GM10847 (cell line): ENCODE measurements at regions not wholly inside any gene's neighbourhood (a gene's known extent, or its start where the extent isn't known, plus 50 kb on each side); places are given as distances from the start of the nearest gene placed in this dataset.

ENCODE experiments used
- POLR2A ChIP-seq: IDR thresholded peaks from 2 replicates; pipeline ENCODE4 v1.6.1; 2011; ENCODE audit not compliant: insufficient read length; ENCODE audit errors: extremely low read depth

- no peak for TF ChIP-seq POLR2A
These were observed 67.3 kb downstream of the GLI2 start for GRCh38 chr2:120802867-120803484.

DNA sequence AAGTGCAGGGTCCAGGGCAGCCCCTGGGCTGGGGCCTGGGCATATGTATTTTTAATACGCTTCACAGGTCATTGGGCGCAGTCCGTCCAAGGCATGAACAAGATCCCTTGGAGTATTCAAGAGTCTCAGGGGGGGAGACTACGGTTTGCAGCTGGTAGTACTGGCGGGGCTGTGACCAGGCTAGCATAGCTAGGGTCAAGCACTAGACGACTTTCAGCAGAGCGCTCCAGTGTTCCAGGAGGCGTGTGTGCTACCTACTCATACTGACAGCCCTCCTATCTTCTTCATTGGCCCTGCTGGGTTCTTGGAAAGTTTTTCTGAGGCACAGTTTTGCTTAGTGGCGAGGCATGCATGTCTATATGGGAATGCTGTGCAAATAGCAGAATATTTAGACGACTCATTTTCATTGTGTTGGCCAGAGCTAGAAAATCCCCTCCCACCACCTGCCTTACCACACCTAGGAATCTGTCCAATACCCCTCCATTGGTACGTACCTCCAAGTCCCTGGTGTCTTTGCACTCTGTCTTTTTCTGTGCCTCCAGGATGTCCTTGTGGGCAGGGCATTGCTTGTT, 68.2 kb downstream of the GLI2 start:
- TF ChIP-seq POLR2A: no peak

DNA sequence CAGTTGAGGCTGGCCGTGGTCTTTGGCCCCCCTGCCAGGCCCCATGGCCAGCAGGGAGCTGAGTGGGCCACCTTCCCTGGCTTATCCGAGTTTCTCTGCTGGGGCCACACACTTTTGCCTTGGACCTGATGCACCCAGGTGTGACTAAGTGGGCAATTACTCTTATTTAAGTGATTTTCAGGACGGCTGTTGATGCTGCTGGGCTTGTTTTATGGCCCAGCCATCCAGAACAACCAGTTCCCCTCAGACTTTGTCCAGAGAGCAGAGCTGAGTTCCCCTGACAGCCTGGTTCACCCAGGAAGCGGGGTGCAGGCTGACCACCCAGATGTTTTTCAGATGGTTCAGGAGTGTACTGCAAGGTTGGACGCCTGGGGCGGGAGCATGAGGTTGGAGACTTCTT, 68.8 kb downstream of the GLI2 start:
- no peak for TF ChIP-seq POLR2A

- no peak for TF ChIP-seq POLR2A
These were observed 69.3 kb downstream of the GLI2 start for GRCh38 chr2:120805011-120805410.

GRCh38 chr2:120805602-120806001, 69.9 kb downstream of the GLI2 start:
- no peak for TF ChIP-seq POLR2A

GRCh38 chr2:120807751-120808150, 72.1 kb downstream of the GLI2 start:
- TF ChIP-seq POLR2A: no peak

DNA sequence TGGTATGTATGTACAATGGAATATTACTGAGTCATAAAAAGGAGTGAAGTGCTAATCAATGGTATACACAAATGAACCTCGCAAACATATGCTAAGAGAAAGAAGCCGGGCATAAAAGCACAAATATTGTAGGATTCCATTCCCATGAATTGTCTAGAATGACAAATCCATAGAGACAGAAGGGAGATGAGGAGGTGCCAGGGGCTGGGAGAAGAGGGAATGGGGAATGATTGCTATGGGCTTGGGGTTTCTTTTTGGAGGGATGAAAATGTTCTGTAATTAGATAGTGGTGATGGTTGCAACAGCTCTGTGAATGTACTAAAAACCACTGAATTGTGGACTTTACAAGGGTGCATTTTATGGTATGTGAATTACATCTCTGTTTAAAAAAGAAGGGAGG, 73.5 kb downstream of the GLI2 start:
- no peak for TF ChIP-seq POLR2A

DNA sequence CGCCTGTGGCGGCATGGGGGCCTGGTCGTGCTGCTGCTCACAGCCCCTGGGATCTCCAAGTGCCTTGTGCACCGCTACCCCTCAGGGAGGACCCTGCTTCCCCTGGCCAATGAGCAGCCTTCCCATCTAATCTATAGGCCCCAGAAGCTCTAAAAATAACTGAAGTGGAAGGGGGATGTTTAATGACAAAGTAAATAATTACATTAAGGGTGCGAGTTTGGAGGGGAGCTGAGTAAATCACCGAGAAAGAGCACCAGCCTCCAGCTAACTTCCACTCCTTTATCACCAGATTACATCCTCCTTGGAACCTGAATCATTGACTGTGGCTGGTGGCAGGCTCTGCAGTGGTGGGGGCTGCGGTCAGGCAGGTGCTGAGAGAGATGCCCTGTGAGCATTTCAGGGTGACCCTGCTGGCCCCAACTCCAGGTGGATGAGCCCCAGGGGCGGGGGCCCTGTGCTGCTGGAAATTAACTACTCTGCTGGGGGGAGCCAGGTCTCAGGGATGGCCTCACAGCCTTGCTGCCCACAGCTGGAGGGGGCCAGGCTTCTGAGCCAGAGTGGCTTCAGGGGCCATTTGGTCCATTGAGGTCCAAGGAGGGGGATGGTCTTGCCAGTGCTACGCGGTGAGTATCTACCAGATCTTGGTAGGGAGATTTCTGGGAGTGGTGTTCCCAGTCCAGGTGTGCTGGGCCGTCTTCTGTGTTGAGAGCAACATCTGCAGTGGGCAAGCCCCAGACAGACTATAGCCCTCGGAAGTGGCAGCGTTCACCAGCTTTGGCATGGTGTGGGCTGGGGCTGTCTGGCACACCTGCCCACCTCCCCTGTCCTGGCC, 74.2 kb downstream of the GLI2 start:
- no peak for TF ChIP-seq POLR2A

- TF ChIP-seq POLR2A: no peak
These were observed 75.0 kb downstream of the GLI2 start for GRCh38 chr2:120810639-120811038.

- no peak for TF ChIP-seq POLR2A
These were observed 77.2 kb downstream of the GLI2 start for GRCh38 chr2:120812866-120813265.

DNA sequence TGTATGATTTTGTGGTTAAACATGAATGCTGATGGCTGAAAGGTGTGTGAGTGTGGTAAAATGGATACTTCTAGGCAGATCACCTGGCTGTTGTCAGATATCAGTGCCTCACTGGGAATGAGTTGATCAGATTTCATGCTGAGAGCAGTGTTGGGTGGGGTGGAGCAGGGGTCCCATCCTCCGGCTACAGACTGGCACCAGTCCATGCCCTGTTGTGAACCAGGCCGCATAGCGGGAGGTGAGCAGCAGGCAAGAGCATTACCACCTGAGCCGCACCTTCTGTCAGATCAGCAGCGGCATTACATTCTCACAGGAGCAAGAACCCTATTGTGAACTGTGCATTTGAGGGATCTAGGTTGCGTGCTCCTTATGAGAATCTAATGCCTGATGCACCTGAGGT, 78.7 kb downstream of the GLI2 start:
- TF ChIP-seq POLR2A: no peak

DNA sequence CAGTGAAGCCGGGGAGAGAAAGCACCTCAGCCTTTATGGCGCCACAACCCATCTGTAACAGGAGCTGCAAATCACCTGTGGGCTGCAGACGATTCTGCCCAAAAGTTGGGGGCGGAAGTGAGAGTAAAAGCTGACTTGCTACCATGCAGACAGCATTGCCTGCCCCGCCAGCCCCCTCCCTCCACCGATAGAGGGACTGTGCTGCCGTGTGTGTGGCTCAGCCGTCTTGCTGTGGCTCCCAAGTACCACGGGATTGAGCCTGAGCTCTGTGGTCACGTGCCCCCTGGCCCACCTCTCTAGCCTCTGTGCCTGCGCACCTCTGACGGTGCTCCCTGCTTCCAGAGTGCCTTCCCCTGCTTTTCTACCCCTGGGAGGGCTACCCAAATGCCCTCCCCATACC, 79.6 kb downstream of the GLI2 start:
- TF ChIP-seq POLR2A: no peak

DNA sequence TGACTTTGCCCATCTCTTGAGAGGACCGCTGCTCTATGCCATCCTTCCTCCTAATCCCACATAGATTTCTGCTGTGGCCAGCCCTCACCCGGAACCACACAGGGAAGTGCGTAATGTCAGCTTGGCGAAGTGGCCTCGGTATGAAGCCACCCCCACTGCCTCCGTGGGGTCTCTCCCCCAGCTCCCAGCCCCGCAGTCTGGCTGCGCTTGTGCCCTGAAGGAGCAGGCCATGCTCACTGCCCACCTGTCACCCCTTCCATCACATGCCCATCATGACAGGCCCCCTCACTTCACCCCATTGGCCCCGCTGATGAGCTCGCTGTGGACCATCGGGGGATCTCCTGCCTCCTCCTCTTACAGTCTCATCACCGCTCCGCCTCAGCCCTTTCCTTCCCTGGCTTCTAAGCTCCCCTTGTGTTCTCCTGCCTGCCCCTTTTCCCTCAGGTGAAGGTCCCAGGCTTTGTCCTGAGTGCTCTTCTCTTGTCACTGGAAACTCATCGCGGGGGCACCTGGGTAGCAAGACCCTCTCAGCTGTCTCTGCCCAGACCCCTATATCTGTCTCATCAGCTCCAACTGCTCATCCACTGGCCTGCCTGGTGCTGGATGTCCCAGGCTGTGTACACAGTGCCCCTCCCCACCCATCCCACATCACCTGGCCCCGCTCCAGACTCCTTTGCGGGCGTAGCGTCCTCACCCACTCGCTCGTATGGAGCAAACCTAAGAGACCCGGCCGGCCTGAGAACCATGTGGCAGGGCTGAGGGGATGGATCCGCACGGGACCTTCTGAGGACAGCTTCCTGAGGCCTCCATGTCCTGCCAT, 81.7 kb downstream of the GLI2 start:
- TF ChIP-seq POLR2A: no peak

DNA sequence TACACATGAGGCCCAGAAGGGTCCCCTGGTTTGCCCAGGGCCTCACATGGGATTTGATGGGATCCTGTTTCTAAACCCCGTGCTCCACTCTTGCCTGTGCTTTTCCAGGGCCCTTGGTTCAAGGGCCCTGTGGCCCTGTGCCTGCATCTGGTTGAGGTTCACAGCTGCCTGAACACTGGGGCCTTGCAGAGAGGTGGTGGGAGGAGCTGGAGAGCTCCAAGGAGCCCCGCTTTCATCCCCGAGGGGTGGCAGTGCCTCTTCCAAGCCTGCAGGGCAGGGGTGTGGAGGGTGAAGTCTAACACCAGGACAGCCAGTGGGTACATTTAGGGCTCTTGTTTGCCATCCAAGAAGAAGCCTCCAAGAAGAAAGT, 82.3 kb downstream of the GLI2 start:
- TF ChIP-seq POLR2A: no peak

DNA sequence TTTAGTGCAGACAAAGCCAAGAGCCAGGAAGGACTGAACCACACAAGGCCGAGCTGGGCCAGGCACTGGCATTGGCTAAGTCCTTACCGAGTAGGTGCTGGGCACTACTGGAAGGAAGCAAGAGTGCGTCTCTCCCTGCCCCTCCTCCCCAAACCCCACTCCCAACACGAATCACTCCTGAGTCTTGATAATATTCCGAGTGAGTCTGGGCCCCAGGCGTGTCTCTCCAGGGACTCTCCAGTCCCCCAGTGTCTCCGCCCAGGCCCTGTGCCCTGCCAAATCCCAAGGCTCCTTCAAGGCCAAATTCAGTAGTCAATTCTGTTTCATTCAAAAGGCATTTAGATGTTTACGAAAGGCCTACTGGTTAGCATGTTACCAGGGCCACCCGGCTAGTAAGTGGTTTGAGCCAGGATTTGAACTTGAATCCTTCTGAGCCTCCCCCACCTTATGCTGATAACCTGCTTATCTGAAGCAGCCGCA, 82.8 kb downstream of the GLI2 start:
- no peak for TF ChIP-seq POLR2A
